ENCODE measurements at regions not wholly inside any gene's neighbourhood (a gene's known extent, or its start where the extent isn't known, plus 50 kb on each side); places are given as distances from the start of the nearest gene placed in this dataset.

DNA sequence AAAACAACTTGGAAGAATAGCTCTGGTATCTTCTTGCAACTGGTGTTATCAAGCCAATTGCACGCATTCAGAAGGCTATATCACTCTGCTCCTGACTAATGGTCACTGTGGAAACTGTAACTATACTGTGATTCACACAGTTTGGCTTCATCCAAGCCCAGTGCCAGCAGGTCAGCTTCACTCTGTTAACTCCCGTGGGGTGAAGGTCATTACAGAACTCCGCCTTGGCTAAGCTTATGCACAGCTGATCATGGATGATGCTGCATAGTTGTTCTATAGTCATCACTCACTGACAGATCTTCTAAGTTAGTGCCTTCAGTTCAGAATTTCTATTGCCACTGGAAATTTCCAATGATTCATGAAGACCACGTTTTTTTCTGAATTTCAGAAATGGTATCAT lies 497.2 kb upstream of the NETO1 start:
- TF ChIP-seq, protein P1, sequence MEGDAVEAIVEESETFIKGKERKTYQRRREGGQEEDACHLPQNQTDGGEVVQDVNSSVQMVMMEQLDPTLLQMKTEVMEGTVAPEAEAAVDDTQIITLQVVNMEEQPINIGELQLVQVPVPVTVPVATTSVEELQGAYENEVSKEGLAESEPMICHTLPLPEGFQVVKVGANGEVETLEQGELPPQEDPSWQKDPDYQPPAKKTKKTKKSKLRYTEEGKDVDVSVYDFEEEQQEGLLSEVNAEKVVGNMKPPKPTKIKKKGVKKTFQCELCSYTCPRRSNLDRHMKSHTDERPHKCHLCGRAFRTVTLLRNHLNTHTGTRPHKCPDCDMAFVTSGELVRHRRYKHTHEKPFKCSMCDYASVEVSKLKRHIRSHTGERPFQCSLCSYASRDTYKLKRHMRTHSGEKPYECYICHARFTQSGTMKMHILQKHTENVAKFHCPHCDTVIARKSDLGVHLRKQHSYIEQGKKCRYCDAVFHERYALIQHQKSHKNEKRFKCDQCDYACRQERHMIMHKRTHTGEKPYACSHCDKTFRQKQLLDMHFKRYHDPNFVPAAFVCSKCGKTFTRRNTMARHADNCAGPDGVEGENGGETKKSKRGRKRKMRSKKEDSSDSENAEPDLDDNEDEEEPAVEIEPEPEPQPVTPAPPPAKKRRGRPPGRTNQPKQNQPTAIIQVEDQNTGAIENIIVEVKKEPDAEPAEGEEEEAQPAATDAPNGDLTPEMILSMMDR (IDR thresholded peaks at IDR 0.05), result no peak
- TF ChIP-seq EP300 (IDR thresholded peaks at IDR 0.05), result no peak
- no peak for TF ChIP-seq POLR2A (IDR thresholded peaks at IDR 0.05; ENCODE audit: low read depth)
- no peak for TF ChIP-seq POLR2AphosphoS5 (IDR thresholded peaks at IDR 0.05)
